GM23248 (cell line): ENCODE measurements at regions not wholly inside any gene's neighbourhood (a gene's known extent, or its start where the extent isn't known, plus 50 kb on each side); places are given as distances from the start of the nearest gene placed in this dataset.
"Not testable (repeated sequence)": the region's sequence is repeated elsewhere in the genome, so short reads cannot be mapped to it uniquely, and the experiment has no call there.

Experiments used
- EZH2 ChIP-seq: fragments of 200-600 bp; sonication (generic); IDR thresholded peaks from 2 replicates; pipeline ENCODE4 v1.6.1; 2018; ENCODE audit warnings: antibody characterized with exemption, mild to moderate bottlenecking; ENCODE audit not compliant: insufficient read depth, poor library complexity, severe bottlenecking
- EZH2phosphoT487 ChIP-seq: fragments of 200-600 bp; sonication (generic); IDR thresholded peaks from 2 replicates; pipeline ENCODE4 v1.6.1; 2018; ENCODE audit warnings: antibody characterized with exemption, moderate library complexity, mild to moderate bottlenecking, low read depth; ENCODE audit not compliant: insufficient read depth

GRCh38 chr12:69187572-69187971, 51.8 kb upstream of the CPSF6 start:
- not testable (repeated sequence) for TF ChIP-seq EZH2, EZH2phosphoT487
